ENCODE measurements at regions not wholly inside any gene's neighbourhood (a gene's known extent, or its start where the extent isn't known, plus 50 kb on each side); places are given as distances from the start of the nearest gene placed in this dataset.
"Not testable (repeated sequence)": the region's sequence is repeated elsewhere in the genome, so short reads cannot be mapped to it uniquely, and the experiment has no call there.

DNA sequence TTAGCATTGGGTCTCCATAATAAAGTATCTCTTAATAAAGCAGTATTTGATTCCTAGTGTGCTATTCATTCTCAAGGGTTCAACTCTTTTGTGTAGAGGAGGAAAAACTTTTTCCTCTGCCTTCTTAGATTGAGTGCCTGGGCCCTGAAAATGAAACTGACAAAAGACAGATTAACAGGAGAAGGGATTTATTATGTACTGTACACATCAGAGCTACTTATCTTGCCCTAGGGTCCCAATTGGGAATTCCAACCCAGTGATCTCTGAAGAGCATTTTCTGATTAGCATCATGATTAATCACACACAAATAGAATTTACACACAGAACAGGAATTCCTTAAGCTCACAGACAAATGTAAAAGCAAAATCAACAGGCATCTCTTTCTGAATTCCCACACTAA, 128.9 kb downstream of the CD164 start:
- no peak for DNase-seq

DNA sequence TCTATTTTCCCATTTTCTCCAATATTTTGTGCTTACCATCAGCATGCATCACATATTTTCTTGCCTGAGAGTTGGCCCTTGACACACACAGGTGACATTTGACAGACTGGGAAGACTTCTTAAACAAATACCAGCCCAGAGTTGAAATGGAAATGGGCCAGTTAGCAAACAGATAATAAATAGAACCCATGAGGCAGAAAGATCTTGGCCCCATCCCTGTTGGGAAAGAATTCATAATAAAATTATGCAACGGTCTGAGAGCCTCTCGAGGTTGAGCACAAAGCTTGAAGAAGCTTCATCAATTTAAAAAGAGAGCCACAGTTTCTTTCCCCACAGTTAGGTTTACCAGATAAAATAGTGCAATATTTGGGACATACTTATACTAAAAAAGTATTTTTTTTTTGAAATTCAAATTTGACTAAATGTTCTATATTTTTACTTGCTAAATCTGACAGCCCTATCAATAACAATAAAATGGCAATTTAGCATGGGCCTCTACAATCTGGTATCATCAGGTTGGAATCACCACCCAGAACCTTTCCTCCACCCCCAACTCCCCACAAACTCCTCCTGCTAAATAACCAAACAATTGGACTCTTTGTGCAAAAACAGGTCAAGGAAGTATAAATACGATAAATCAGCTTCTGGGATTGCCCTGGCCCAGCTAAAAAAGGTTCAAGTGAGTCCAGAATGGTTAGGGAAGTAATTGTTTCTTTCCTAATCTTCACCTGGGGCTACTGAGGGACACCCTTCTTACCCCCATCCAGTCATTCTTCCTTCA, 129.8 kb downstream of the CD164 start:
- DNase-seq, result peak; percentile 33

DNA sequence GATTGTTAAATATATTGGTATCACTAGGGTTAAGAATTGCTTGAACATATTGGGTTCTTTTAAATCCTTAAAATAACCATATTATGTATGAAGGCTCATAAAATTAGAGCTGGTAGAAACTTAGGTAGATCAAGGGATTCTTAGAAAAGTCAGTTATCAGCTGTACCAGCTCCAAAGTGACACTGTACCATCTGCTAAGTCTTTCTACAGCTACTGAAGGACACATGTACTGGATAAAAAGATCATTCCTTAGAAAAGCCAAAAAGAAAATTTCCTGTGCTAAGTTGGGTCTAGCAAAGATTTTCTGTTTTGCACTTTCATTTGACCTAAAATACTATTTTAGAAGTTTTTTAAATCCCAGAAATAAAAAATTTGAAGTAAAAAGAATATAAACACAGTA, 130.4 kb downstream of the CD164 start:
- DNase-seq, result no peak

DNA sequence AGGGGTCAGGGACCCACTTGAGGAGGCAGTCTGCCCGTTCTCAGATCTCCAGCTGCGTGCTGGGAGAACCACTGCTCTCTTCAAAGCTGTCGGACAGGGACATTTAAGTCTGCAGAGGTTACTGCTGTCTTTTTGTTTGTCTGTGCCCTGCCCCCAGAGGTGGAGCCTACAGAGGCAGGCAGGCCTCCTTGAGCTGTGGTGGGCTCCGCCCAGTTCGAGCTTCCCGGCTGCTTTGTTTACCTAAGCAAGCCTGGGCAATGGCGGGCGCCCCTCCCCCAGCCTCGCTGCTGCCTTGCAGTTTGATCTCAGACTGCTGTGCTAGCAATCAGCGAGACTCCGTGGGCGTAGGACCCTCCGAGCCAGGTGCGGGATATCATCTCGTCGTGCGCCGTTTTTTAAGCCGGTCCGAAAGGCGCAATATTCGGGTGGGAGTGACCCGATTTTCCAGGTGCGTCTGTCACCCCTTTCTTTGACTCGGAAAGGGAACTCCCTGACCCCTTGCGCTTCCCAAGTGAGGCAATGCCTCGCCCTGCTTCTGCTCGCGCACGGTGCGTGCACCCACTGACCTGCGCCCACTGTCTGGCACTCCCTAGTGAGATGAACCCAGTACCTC, 131.6 kb downstream of the CD164 start:
- DNase-seq, result not testable (repeated sequence)

DNA sequence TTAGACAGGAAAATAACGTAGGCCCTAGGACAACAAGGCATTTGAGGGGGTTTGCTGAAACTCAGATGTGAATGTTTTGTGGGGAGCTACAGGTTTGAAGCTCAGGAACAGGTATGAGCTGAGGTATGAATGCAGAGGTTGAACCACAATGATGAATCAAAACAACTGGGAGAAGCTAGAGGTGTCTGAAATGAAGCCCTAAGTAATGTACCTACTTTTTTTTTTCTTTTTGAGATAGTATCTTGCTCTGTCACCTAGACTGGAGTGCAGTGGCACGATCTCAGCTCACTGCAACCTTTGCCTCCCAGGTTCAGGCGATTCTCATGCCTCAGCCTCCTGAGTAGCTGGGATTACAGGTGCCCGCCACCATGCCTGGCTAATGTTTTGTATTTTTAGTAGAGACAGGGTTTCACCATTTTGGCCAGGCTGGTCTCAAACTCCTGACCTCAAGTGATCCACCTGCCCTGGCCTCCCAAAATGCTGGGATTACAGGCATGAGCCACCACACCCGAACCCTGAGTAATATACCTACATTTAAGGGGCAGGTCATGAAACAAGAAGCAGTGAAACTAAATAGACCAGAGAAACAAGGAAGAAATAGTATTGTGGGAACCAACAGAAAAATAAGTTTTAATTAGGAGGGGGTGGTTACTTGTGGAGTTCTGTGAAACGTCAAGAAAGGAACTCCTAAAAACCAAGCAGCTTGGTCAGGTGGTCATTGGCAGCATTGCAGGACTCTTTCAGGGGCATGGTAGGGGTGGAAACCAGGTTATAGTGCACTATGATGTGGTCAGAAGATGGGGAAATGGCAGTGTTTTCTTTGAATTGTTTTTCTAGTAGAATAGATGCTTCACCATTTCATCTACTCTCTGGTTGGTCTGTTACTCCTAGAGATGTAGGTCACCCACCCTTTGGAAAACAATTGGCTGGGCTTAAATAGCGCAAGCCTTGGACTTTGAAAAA, 138.1 kb downstream of the CD164 start:
- DNase-seq, result no peak

DNA sequence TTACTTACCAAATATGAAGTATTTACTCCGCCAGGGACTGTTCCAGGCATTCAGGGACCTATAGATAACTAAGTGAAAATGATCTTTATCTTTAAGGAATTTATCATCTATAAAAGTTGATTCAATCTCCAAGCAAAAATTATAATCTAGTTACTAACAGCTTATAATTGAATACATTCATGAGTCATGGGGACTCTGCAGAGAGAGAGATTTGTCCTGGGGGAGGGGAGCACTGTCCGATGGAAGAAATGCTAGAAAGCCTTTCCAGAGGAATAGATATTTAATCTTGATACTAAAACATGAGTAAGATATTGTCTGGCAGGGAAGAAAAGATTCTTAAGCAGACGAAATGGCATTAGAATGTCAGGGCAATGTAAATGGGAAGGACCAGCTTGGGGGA, 139.3 kb downstream of the CD164 start:
- DNase-seq, result no peak

DNA sequence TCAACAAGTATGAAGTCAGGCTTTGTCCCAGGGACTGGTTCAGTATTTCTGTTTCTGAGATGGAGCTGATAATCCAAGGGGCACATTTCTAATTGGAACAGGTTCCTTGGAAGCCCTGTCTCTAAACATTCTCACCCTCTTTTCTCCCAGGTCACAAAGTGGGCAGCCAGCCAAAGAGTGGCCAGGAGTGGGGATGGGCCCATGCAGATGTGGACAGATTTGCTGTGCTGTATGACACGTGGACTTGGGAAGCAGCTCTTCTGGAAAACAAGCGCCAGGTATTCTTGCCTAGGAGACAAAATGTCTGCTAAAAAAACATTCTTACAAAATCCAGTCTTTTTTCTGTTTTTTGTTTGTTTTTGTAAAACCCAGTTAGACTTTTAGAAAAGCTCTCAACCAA, 140.2 kb downstream of the CD164 start:
- no peak for DNase-seq

DNA sequence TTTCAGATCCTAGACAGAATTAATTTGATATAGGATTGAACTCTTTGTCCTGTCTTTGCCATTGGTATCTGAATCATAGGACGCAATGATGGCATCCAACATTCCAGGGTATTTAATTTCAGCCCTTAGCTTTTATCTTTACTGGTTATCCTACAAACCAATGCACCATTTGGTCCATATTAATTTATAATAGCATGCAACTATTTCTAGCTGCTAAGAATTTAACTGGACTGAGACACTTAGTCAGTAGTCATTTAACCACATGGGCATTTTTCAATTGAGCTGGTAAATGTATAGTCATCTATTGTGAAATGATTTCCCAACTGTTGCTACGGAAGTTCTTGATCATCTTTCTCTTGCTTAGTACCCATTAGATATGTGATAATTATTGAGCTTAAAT, 141.1 kb downstream of the CD164 start:
- DNase-seq, result no peak

DNA sequence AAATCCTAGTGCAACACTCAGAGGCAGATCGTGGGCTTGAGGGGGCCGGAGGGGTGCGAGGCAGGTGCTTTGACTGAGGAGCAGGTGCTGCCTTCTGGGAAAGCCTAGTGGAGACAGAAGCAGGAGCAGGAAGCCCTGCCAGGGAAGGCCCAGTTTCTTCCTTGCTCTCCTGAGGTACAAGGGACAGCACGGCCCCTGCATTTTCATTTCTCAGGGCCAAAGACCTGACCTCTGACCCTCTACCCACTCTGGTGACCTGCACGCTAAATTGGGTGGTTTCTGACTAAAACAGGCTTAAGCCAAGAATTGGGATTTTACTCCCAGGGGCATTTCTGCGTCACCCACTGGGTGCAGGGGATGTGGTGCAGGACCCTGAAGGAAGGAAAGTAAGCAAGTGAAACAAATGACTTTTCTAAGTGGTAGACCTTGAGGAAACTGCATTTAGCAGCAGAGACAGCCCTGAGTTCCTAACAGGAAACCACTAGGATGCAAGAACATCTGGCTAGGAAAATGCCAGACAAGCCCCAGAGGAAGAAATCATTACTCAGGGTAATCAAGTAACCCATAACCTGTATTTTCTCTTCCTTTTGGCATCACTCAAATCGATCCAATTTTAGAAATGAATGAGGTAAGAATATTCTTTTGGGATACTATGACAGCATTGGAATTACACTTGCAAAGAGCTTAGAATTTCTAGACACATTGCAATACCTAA, 141.7 kb downstream of the CD164 start:
- DNase-seq, result no peak

DNA sequence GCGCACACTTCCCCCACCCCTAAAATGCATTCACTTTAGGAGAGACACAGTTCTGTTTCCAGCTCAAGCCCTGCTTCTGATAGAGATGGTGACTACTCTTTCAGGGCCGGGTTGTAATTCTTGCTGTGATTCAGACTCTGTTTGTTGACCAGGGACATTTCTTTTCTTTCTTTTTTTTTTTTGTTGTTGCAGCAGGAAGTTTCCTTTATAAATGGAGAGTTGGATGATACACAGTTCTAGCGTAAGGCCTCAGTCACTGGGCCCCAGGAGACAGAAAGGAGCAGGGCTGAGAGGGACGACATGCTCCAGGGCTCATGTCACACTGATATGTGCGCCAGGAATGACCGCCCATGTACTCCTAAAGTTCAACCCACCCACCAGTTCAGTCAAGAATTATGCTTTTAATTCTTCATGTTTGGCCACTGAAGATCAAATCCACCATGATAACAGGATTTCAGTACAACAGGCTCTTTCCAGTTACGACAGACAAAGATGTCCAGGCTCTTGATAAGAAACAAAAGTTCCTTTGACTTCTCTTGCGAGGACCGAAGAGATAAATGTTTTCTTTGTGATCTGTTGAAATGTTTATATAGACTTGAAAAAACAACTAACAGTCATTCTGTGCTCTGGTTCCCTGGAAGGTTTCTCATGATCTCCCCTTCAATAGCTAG, 142.5 kb downstream of the CD164 start:
- DNase-seq, result no peak

DNA sequence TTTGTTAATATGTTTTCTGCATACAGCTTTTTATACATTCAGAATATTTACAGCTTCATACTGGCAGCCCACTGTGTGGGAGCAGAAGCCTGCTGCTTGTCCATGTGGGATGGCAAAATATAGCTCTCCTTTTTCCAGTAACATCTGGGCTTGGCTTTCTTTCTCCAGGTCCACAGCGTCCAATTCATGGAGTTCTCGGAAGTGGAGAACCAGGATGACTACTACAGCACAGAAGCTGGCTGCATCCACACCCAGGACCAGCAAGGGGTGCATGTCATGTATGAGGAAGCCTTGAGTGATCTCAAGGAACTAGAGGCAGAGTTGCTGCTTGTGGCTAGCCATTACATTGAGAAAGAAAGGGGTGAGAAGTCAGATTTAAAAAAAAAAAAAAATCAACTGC, 143.1 kb downstream of the CD164 start:
- no peak for DNase-seq

DNA sequence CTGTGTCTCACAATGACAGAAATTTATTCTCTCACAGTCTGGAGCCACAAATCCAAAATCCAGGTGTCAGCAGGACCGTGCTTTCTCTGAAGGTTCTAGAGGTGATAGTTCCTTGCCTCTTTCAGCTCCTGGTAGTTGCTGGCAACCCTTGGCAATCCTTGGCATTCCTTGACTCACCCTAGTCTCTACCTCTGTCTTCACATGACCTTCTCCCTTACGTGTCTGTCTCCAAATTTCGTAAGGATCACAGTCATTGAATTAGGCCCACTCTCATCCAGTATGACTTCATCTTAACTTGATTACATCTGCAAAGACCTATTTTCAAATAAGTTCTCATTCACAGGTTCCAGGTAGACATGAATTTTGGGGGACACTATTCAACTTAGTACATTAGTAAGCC, 143.1 kb downstream of the CEP57L1 start:
- no peak for DNase-seq

DNA sequence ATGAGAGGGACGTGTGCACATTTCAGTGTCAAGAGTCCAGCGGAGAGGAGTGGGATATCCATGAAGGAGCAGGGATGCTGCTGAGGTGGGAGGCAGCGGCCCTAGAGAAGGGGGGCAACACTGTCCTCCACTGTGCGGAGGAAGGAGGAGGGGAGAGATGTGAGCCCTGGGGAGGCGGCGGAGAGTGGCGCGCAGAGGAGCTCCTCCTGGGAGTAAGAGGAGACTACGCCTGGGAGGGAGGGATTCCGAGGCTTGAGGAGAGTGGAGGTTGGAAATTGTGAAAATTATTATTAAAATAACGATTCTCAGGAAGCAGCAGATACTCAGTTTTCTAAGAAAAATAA, 142.7 kb downstream of the CEP57L1 start:
- DNase-seq, result no peak

DNA sequence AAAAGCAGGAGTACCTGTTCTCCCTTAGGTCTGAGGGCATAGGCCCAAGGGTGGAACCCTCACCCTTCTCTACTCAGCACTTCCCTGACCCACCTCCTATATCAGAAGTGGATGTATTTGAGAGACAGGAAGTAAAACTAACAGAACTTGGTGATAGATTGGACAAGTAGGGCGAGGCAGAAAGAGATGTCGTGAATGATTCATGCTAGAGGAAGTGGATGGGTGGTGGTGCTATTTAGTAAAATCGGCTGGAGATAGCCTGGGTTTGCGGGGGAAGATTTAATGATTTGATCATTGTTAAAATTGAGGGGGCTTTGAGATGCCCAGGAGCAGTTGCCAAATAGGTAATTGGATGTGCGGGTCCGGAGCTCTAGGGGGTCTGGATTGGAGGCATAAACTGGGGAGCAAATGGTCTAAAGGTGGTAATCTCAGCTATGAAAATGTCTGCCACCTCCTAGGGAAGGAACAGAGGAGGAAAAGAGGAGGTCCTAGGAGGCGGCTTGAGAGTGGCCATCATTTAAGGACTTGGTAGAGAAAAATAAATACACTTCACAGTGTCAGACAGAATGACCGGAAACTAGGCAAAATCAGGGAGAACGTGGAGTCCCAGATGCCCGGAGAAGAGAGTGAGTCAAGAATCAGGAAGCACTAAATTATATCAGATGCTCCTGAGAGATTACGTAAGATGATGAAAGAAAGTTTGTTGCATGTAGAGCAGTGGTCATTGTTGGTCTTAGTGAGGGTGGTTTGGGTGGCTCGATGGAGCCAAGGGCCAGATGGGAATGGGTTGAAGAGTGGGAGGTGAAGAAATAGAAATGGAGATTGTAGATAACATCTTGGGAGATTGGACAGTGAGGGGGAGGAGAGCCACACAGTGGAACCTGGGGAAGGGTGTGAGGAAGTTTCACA, 142.0 kb downstream of the CEP57L1 start:
- no peak for DNase-seq

DNA sequence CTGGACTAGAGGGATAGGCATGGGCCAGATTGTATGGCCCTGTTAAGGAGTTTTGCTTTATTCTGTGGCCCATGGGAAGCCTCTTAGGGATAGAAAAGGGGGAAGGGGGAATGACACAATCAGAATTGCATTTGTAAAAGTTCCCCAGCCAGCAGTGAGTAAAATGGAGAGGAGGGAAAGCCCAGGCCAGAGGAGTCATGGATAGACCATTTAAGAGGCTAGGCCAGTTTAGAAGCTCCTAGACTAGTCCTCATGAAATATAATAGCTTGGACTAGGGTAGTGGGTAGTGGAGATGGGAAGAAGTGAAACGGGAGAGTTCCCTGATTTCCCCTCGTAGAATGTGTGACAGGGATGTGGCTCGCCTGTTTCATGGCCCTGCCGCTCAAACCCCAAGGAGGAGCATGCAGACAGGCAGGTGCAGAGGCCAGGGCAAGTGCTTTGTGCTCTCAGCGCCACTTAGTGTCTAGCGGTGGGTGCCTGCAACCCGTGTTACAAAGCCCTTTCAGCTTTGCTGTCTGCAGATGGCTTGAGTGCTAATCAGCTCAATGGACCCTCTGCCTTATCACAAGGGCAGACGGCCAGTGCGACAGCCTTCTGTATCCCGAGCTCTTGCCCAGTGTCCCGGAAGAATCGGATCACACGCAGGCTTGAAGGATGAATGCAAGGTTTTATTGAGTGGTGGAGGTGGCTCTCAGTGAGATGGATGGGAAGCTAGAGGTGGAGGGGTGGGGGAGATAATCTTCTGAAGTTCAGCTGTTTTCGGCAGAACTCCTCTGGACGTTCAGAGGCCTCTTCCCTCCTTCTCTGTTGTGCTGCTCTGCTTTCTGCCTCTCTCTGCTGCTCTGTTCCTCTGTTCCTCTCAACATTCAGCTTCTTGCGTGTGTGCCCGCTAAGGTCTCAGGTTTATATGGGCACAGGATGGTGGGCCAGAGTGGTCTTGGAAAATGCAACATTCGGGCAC, 141.1 kb downstream of the CEP57L1 start:
- peak; percentile 67 for DNase-seq

DNA sequence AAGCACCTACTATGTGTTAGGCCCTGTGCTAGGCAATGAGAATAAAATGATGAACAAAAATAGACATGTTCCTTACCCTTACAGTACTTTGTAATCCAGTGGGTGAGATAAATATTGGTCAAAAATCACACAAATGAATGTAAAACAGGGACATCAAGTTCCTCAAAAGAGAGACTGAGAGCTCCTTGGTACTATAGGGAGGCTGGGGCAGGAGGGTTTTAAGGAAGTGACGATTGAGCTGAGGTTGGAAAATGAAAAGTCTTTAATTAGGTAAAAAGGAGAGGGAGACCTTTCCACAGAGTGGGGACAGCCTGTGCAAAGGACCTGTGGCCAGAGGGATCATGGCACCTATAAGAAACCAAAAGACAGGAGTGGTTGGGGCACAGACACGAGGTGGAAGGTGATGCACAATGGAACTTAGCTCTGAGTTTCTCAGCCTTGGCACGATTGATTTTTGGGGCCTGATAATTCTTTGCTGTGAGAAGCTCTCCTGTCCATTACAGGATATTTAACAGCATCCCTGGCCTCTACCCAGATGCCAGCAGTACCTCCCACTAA, 140.3 kb downstream of the CEP57L1 start:
- DNase-seq, result no peak

DNA sequence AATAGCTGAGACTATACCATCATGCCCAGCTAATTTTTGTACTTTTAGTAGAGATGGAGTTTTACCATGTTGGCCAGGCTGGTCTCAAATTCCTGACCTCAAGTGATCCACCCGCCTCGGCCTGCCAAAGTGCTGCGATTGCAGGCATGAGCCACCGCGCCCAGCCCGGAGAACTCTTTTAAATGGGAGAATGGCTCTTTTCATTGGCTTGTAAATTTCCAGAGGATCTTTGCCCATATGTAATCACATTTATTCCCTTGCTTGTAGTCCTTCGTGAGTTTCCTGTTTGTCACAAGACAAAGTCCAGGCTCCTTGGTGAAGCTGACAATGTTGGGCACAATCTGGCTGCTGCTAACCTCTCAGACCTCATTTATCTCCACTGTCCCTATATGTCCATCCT, 135.1 kb downstream of the CEP57L1 start:
- no peak for DNase-seq

DNA sequence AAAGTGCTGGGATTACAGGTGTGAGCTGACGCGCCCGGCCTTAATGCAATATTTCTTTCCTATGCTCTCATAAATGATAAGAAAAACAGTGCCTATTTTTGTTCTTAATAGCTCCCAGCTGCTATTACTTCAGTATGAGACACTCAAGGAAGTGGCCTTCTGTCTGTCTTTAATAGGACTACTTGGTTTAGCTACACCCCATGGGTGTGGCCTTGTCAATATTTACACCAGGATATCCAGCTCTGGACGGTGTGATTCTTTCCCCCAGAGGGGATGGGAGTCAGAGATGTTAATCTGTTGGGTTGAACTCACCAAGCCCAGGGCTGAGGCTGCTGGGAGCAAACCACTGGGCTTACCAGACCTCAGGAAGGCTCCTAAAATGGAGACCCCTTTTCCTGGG, 134.2 kb downstream of the CEP57L1 start:
- no peak for DNase-seq

DNA sequence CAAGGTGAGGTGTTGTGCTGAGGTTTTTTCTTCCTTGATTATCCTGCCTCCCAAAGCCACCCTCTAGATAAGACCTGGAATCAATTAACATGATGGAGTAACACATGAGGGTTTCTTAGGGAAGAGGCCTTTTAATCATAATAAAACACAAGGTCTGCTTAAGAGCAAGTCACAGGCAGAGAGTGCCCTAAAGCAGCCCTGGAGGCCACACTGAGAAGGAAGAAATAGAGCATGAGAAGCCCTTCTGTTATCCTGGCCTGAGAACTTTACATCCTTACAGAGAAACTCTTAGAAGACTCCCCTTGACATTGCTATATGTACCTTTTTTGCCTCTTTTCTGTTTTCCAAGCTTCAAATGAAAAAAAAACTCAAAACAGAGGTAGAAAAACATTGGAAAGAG, 132.3 kb downstream of the CEP57L1 start:
- DNase-seq, result no peak

DNA sequence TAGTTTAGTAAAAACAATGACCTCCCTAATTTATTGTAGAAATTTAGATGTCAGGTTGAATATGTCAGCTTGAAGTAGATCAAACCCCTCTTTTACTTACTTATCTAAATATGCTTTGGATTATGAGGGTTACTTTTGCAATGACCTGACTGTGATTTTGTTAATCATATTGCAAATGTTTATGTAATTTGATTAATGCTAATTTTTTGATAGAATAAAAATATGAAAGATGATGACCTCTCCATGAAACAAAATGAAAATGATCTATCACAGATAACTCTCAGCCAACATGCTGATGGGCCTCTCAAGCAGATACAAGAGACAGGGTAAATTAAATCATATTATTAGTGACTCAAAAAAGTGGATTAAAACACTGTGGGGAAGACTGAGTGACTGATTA, 131.0 kb downstream of the CEP57L1 start:
- no peak for DNase-seq
